NOMO-1 (cell line): ENCODE measurements at regions not wholly inside any gene's neighbourhood (a gene's known extent, or its start where the extent isn't known, plus 50 kb on each side); places are given as distances from the start of the nearest gene placed in this dataset.

Source experiments
- DNase-seq, 2 experiments: peaks; one replicate each; lab custom pipeline; 2025; ENCODE audit not compliant: unreplicated experiment in 2 of 2; lab: John Stamatoyannopoulos, UW

- DNase-seq: no peak
Observed at GRCh38 chr3:59268170-59268569, 218.3 kb upstream of the CFAP20DC start.

DNA sequence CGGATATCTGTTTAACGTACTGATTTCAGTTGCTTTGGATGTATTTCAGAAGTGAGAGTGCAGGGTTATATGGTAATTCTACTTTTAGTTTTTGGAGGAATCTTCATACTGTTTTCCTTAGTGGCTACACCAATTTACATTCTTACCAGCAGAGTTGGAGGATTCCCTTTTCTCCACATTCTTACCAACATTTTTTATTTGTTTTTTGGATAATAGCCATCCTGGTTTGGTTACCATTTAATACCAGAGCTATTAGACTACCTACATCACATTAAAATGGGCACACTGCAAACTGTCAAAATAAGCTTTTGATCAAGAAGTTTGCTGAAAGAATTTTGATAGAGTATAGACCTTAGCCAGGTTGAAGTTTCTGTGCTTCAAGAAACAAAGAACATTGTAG is 217.2 kb upstream of the CFAP20DC start:
- DNase-seq: no peak

DNA sequence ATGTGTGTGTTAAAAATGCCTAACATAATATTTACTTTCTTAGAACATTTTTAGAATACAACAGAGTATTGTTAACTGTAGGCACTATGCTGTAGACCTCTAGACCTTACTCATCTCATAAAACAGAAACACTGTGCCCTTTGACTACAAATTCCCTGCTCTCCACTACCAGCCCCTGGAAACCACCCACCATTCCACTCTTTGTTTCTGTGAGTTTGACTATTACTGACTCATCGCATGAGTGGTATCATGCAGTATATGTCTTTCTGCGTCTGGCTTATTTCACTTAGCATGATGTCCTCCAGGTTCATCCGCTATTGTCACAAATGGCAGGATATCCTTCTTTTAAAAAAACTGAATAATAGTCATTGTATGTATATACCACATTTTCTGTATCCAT is 216.7 kb upstream of the CFAP20DC start:
- no peak for DNase-seq

DNA sequence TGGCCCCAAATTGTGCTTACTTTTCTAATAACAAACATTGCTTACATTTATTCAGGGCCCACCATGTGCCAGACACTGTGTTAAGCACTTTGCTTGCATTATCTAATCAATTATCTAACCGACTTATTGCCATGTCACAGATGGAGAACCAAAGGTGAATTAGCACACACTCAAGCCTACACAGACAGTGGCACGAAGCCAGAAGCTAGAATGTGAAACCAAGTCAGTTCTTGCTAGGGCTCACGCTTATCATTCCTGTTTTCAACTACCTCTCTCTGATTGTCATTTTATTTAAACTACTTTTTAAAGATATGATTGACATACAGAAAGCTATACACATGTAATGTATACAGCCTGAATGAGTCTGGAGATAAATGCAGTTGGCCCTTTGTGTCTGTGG is 215.7 kb upstream of the CFAP20DC start:
- DNase-seq: no peak

GRCh38 chr3:59264366-59264765 is 214.5 kb upstream of the CFAP20DC start:
- DNase-seq: no peak

GRCh38 chr3:59263152-59263551 is 213.3 kb upstream of the CFAP20DC start:
- DNase-seq: no peak

- no peak for DNase-seq
Observed at GRCh38 chr3:59262076-59262498, 212.3 kb upstream of the CFAP20DC start.

GRCh38 chr3:59261009-59261408 is 211.2 kb upstream of the CFAP20DC start:
- no peak for DNase-seq

DNA sequence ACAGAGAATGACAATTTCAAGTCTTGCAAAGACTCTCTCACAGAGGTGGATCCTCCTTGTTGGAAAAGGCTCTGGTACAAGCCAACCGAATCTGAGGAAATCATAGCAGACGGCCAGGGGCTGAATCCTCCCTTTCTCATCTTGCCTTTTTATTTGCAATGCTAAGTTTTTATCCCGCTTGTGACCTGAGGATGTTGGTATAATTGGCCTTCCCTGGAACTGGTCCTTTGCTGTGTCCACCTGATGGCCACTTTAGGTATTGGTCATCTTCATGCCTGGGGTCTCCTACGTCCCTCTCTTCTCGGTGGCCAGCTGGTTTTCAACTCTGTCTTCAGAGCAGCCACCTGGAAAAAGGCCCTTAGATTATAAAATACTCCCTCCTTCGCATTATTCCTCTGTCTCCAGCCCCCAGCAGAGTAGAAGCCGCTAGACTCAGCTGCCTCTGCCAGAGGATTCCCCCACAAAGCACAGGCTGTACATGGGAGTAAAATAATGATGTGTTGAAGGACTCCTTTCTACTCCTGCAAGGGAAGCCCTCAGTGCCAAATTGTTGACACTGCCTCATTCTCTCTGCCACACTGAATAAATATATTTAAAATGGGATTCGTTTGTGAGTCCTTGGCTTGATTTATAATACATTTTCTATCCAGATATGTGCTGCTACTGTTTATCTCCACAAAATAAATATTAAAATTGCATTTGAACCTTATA is 208.9 kb upstream of the CFAP20DC start:
- DNase-seq: no peak

- DNase-seq: no peak
Observed at GRCh38 chr3:59257506-59257905, 207.7 kb upstream of the CFAP20DC start.

DNA sequence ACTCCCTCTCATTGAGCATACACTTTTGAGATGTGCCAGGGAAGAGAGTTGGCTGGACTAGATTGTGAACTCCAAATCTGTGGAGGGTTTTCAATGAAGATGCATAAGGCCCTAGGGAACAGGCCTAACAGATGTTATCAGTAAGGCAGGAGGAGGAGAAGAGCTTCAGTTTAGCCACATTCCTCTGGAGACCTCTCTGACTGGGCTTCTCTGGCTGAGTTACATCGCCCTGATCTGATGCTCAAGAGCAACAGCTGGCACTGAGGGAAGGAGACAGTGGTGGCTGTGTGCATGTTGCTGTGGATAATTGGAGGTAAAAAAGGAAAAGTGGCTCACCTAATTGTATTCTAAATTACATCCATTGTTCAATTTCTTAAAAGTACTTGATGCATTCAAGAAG is 206.4 kb upstream of the CFAP20DC start:
- no peak for DNase-seq

DNA sequence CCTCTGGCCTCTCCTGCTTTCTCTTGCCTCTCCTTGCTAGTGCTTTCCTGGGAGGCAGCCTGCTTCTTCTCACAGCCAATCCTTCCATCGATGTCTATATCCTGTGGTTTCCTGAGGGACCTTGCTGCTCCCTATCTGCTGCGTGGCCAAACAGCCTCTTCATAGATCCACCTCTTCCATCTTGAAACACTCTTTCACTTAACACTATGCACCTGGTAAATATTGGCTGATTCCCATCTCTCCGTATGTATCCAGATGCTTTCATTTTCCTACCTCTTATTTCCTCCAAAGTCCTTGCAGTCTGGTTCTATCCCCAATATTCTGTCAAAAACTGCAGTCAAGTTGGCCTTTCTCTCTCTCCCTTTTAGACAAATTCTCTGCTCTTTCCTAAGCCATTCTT is 205.2 kb upstream of the CFAP20DC start:
- DNase-seq: no peak

DNA sequence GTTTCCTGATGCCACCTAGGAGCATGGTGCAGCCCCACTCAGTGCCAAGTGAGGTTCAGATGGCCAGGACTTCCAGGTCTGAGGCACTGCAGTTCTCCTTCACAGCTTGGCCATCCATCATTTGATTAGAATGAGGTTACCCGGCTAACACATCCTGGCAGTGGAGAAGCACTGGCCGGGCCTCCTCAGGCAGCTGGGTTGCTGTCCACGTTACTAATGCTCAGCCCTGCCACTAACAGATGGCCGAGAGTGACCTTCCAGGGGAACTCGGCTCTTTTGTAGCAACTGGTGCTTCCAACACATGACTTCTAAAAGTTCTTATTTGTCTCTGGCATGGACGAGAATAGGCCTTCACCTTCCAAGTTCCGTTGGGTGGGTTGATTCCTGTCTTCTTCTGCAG is 204.6 kb upstream of the CFAP20DC start:
- DNase-seq: no peak

GRCh38 chr3:59253523-59253922 is 203.7 kb upstream of the CFAP20DC start:
- no peak for DNase-seq

- no peak for DNase-seq
Observed at GRCh38 chr3:59251869-59252268, 202.0 kb upstream of the CFAP20DC start.

DNA sequence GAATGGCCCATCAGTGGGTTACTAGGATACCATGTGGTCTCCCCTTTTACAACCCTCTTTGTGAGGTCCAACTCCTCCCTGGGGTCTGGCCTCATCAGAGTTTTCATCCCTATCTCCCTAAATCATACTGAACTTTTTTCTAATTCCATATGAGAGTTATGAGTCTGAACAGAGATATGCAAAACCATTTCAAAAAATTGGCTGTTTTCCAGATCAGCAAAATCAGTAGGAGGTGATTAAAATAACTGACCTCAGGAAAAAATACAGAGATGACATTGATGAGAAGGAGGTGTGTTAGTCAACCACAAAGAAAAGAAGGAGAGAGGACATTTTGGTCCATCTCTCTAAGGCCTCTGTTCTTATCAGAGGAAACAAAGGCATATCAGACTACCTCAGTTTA is 200.8 kb upstream of the CFAP20DC start:
- DNase-seq: no peak

DNA sequence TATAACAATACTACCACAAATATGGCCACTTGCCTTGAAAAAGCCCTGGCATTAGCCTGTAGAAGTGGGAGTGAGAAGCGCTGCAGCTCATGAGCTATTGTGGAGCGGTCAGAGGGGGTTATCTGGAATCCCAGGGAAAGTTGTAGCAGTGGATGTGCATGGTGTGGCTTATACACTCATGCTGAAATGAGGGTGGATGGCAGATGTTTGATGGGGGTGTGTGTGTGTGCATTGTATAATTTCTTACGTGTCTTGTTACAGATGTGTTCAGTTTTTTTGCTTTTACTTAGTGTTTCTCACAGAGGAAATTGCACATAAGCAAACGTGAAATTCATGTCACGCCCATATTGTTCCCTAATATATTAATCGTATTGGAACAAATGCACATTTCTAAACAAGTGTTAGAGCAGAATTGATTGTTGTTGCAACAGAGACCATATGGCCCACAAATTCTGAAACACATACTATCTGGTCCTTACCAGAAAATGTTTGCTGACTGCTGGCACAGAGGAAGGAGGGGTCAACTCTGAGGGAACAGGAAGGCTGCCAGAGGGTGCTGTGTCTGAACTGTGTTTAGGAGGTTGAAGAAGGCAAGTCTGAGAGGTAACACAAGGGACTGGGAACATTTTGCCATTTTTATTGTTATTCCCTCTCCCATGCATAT is 200.0 kb upstream of the CFAP20DC start:
- DNase-seq: no peak

DNA sequence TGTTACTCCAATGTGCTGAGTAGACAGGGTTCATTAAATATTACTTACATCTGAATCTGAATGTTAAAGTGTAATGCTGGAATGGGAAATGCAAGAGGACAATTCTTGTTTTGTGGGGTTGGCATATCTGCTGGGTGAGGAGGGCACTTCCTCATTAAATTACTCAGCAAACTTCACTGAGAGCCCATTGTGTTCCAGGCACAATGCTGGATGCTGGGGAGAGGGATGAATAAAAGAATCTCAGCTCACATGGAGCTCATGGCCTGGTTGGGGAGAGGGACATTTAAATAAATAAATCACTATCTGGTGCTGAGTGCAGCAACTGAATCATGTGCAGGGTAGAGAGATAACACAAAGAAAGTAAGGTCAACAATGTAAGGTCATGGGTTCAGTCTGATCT is 199.2 kb upstream of the CFAP20DC start:
- DNase-seq: no peak

GRCh38 chr3:59247402-59247841 is 197.6 kb upstream of the CFAP20DC start:
- DNase-seq: no peak

DNA sequence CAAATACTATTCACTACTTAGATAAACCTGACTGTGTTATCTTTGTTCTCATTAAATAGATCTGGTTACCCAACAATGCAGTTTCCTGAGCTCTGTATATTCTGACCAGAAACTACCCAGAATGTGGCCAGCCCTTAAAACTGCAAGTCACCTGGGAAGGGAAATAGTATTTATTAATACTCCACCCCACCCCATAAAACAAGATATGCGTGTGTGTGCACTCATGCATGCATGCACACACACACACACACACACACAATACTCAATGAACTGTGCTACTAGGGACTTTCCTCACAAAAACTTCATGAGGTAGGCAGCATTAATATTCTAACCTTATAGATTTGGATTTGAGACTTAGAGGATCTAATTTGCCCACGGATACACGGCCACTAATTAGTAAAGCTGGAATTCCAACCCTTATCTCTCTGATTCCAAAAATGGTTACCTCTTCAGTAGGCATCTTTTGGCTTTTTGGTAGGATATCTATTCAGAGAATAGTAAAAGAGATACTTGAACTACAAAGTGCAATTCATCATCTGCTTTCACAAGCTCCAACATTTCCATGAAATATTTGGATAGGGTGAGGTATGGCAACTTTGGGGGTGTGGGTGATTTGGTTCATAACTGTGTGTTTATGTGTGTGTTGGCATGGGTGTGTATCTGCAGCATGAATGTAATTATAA is 197.0 kb upstream of the CFAP20DC start:
- DNase-seq: no peak

DNA sequence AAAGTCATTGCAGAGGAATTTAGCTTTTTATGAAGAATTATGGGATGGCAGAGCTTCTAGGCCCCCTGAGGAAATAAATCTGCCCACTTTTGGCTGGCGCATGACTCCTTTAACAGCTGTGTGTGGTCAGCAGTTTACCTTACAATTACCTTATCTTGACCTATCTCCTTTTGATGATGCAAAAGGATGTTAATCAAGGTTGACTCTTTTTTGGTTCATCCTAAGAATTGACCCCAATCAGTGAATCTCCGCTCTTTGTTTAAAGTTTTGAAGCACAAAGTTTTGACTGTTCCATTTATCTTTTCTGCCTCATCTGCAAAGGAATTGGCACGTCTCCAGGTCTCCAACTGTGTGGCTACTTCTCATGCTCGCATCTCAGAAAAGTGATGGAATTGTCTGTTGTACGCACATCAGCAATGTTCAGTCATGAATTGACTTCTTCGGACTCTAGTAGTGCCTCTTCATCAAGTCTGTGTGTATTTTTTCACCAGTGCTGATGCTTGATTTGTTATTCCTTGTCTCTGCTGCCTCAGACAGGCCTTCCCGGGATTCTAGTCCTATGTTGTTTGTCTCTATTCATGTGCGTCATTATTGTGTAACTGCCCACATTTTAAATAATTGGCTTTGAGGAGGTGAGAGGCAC is 196.2 kb upstream of the CFAP20DC start:
- no peak for DNase-seq
